Naive thymus-derived CD4-positive, alpha-beta T cell (primary cell): ENCODE measurements at regions not wholly inside any gene's neighbourhood (a gene's known extent, or its start where the extent isn't known, plus 50 kb on each side); places are given as distances from the start of the nearest gene placed in this dataset.

Experiments
- ATAC-seq: fragments of 150-1000 bp; cut with Tn5 transposase; 2 replicates; pipeline ENCODE4 v1.10.0; 2021; ENCODE audit warnings: mild to moderate bottlenecking, moderate library complexity
- CTCF ChIA-PET: fragments of 350-600 bp; sonication (Branson Sonifier 250); formaldehyde crosslinking; loops from one replicate; lab custom pipeline; 2021; ENCODE audit warnings: antibody characterized with exemption; lab: Charles Lee
- POLR2A ChIA-PET: fragments of 350-600 bp; sonication (Branson Sonifier 250); formaldehyde crosslinking; loops from one replicate; lab custom pipeline; 2021; ENCODE audit warnings: antibody characterized with exemption, inconsistent platforms; lab: Charles Lee
- DNase-seq, 9 donors: peaks; one replicate each; pipeline versions ENCODE4 v3.0.0 to v3.0.0-alpha.2; 2020 to 2022; ENCODE audit warnings: mixed read lengths in 1 of 9
- H3K27ac ChIP-seq: one replicate; pipeline ENCODE4 v1.7.0; 2013; ENCODE audit warnings: mild to moderate bottlenecking, low read depth, low read length, moderate library complexity
- H3K27me3 ChIP-seq, 2 donors: one replicate each; pipeline ENCODE4 v1.7.0; 2013; ENCODE audit warnings: low read length in 2 of 2, mild to moderate bottlenecking in 2 of 2, moderate library complexity in 2 of 2; ENCODE audit not compliant: control insufficient read depth in 2 of 2, insufficient read depth in 2 of 2
- H3K36me3 ChIP-seq, 3 experiments: 1 replicate in 2 of 3; 2 replicates in 1 of 3; pipeline ENCODE4 v1.7.0; 2013; ENCODE audit warnings: low read length in 3 of 3, mild to moderate bottlenecking in 3 of 3, moderate library complexity in 1 of 3; ENCODE audit not compliant: insufficient read depth in 3 of 3, control insufficient read depth in 2 of 3
- H3K4me1 ChIP-seq, 2 donors: one replicate each; pipeline ENCODE4 v1.7.0; 2013; ENCODE audit warnings: low read length in 2 of 2, mild to moderate bottlenecking in 2 of 2, moderate library complexity in 1 of 2; ENCODE audit not compliant: control insufficient read depth in 2 of 2, insufficient read depth in 2 of 2
- H3K4me3 ChIP-seq: 2 replicates; pipeline ENCODE4 v1.7.0; 2013; ENCODE audit warnings: mild to moderate bottlenecking, low read length
- H3K9me3 ChIP-seq, 3 experiments: 1 replicate in 2 of 3; 2 replicates in 1 of 3; pipeline ENCODE4 v1.7.0; 2013; ENCODE audit warnings: low read length in 3 of 3; ENCODE audit not compliant: control insufficient read depth in 2 of 3
- H3K27ac Mint-ChIP-seq, 9 donors: one replicate each; pipeline ENCODE4 v1.8.0; 2020 to 2022; ENCODE audit warnings: mixed read lengths in 9 of 9, mild to moderate bottlenecking in 8 of 9, moderate library complexity in 5 of 9, inconsistent platforms in 2 of 9
- H3K27me3 Mint-ChIP-seq, 5 donors: one replicate each; pipeline ENCODE4 v1.8.0; 2021 to 2022; ENCODE audit warnings: mixed read lengths in 5 of 5, mild to moderate bottlenecking in 1 of 5
- H3K36me3 Mint-ChIP-seq, 5 donors: one replicate each; pipeline ENCODE4 v1.8.0; 2020 to 2022; ENCODE audit warnings: mixed read lengths in 5 of 5, mild to moderate bottlenecking in 3 of 5, inconsistent platforms in 1 of 5
- H3K4me1 Mint-ChIP-seq, 7 donors: one replicate each; pipeline ENCODE4 v1.8.0; 2020 to 2022; ENCODE audit warnings: mixed read lengths in 7 of 7, mild to moderate bottlenecking in 3 of 7, inconsistent platforms in 1 of 7
- H3K4me3 Mint-ChIP-seq, 10 donors: one replicate each; pipeline ENCODE4 v1.8.0; 2020 to 2022; ENCODE audit warnings: mild to moderate bottlenecking in 10 of 10, mixed read lengths in 10 of 10, moderate library complexity in 6 of 10, inconsistent platforms in 2 of 10
- H3K9me3 Mint-ChIP-seq, 11 donors: one replicate each; pipeline ENCODE4 v1.8.0; 2020 to 2022; ENCODE audit warnings: mixed read lengths in 11 of 11, mild to moderate bottlenecking in 4 of 11, inconsistent platforms in 1 of 11, moderate library complexity in 1 of 11
- intact Hi-C, 2 donors: fragments of 100-400 bp; cut with micrococcal nuclease; formaldehyde crosslinking; loops; one replicate each; pipeline ENCODE4 v1.15.1; 2023

- Mint-ChIP-seq H3K9me3 (peaks cover 0 to 7% (median 0%) of the 10 kb centered on the region in 11 donors), H3K36me3 (peaks cover 0 to 5% (median 0%) of the 10 kb centered on the region in 5 donors), H3K27me3 (peaks cover 0 to 10% (median 0%) of the 10 kb centered on the region in 5 donors), H3K27ac (no peak overlapping the region), H3K4me3 (no peak overlapping the region), H3K4me1 (peaks cover 0 to 5% (median 0%) of the 10 kb centered on the region in 7 donors)
- Histone ChIP-seq H3K4me1 (no peaks in the 10 kb centered on the region), H3K27me3 (no peaks in the 10 kb centered on the region), H3K27ac (no peak overlapping the region), H3K4me3 (no peak overlapping the region), H3K36me3 (no peaks in the 10 kb centered on the region), H3K9me3 (no peaks in the 10 kb centered on the region)
- no peak for ATAC-seq
- ChIA-PET POLR2A (no interaction called here), CTCF (no interaction called here)
- DNase-seq, result no peak
- intact Hi-C loops, result no loop called here
Observed at GRCh38 chr2:36302911-36303310, 52.7 kb upstream of the CRIM1 start.

- Mint-ChIP-seq H3K9me3 (peaks cover 0 to 7% (median 0%) of the 10 kb centered on the region in 11 donors), H3K4me1 (peaks cover 0 to 5% (median 1%) of the 10 kb centered on the region in 7 donors), H3K4me3 (no peak overlapping the region), H3K27ac (peak overlapping the region in 1 of 9 donors; percentile 31), H3K36me3 (peaks cover 0 to 5% (median 0%) of the 10 kb centered on the region in 5 donors), H3K27me3 (peaks cover 0 to 10% (median 0%) of the 10 kb centered on the region in 5 donors)
- Histone ChIP-seq H3K4me3 (no peak overlapping the region), H3K27ac (no peak overlapping the region), H3K36me3 (no peaks in the 10 kb centered on the region), H3K4me1 (no peaks in the 10 kb centered on the region), H3K9me3 (no peaks in the 10 kb centered on the region), H3K27me3 (no peaks in the 10 kb centered on the region)
- no peak for DNase-seq
- ChIA-PET POLR2A (no interaction called here), CTCF (no interaction called here)
- intact Hi-C loops, result no loop called here
- no peak for ATAC-seq
Observed at GRCh38 chr2:36301843-36302242, 53.7 kb upstream of the CRIM1 start.

- H3K4me3 ChIP-seq, result no peak overlapping the region
- Mint-ChIP-seq H3K4me1 (peaks cover 0 to 5% (median 1%) of the 10 kb centered on the region in 7 donors), H3K4me3 (no peak overlapping the region), H3K9me3 (peaks cover 0 to 7% (median 0%) of the 10 kb centered on the region in 11 donors), H3K27me3 (peaks cover 0 to 10% (median 0%) of the 10 kb centered on the region in 5 donors), H3K27ac (no peak overlapping the region), H3K36me3 (peaks cover 0 to 6% (median 0%) of the 10 kb centered on the region in 5 donors)
- POLR2A ChIA-PET, result no interaction called here
- H3K27me3 ChIP-seq, result no peaks in the 10 kb centered on the region
- DNase-seq (no peak), ATAC-seq (no peak)
- H3K9me3 ChIP-seq, result no peaks in the 10 kb centered on the region
- peaks cover 0 to 2% of the 10 kb centered on the region in 2 donors for H3K4me1 ChIP-seq
- H3K27ac ChIP-seq, result no peak overlapping the region
- CTCF ChIA-PET, result no interaction called here
- no peaks in the 10 kb centered on the region for H3K36me3 ChIP-seq
- intact Hi-C loops, result no loop called here
Observed at GRCh38 chr2:36300697-36301096, 54.9 kb upstream of the CRIM1 start.

GRCh38 chr2:36296798-36297197 is 58.8 kb upstream of the CRIM1 start:
- Mint-ChIP-seq H3K4me1 (peaks cover 0 to 3% (median 0%) of the 10 kb centered on the region in 7 donors), H3K27ac (no peak overlapping the region), H3K4me3 (no peak overlapping the region), H3K36me3 (peaks cover 0 to 5% (median 0%) of the 10 kb centered on the region in 5 donors), H3K27me3 (peaks cover 0 to 2% (median 0%) of the 10 kb centered on the region in 5 donors), H3K9me3 (peaks cover 0 to 5% (median 0%) of the 10 kb centered on the region in 11 donors)
- DNase-seq (no peak), ATAC-seq (no peak)
- Histone ChIP-seq H3K4me1 (peaks cover 0 to 2% of the 10 kb centered on the region in 2 donors), H3K9me3 (no peaks in the 10 kb centered on the region), H3K27me3 (no peaks in the 10 kb centered on the region), H3K36me3 (no peaks in the 10 kb centered on the region), H3K27ac (no peak overlapping the region), H3K4me3 (no peak overlapping the region)
- CTCF ChIA-PET, result no interaction called here
- intact Hi-C loops, result no loop called here
- POLR2A ChIA-PET, result no interaction called here

- H3K4me3 Mint-ChIP-seq, result no peak overlapping the region
- no peaks in the 10 kb centered on the region for H3K9me3 ChIP-seq
- CTCF ChIA-PET, result no interaction called here
- H3K27ac ChIP-seq, result no peak overlapping the region
- peaks cover 0 to 5% (median 0%) of the 10 kb centered on the region in 11 donors for H3K9me3 Mint-ChIP-seq
- peaks cover 0 to 3% (median 0%) of the 10 kb centered on the region in 7 donors for H3K4me1 Mint-ChIP-seq
- intact Hi-C loops, result no loop called here
- ATAC-seq (no peak), DNase-seq (no peak)
- POLR2A ChIA-PET, result interaction anchor here (0.6 kb wide), 1 partner anchor 57 kb away, joined by 6 read pairs; no protein-coding TSS in a partner anchor
- peaks cover 0 to 2% (median 0%) of the 10 kb centered on the region in 5 donors for H3K27me3 Mint-ChIP-seq
- peaks cover 0 to 2% of the 10 kb centered on the region in 2 donors for H3K4me1 ChIP-seq
- no peaks in the 10 kb centered on the region for H3K27me3 ChIP-seq
- peaks cover 0 to 3% (median 0%) of the 10 kb centered on the region in 5 donors for H3K36me3 Mint-ChIP-seq
- H3K4me3 ChIP-seq, result no peak overlapping the region
- no peak overlapping the region for H3K27ac Mint-ChIP-seq
- no peaks in the 10 kb centered on the region for H3K36me3 ChIP-seq
Observed at GRCh38 chr2:36294316-36294721, 61.3 kb upstream of the CRIM1 start.

GRCh38 chr2:36290306-36290856 is 65.2 kb upstream of the CRIM1 start:
- POLR2A ChIA-PET, result no interaction called here
- Histone ChIP-seq H3K4me1 (no peaks in the 10 kb centered on the region), H3K9me3 (no peaks in the 10 kb centered on the region), H3K27me3 (no peaks in the 10 kb centered on the region), H3K36me3 (no peaks in the 10 kb centered on the region), H3K4me3 (no peak overlapping the region), H3K27ac (no peak overlapping the region)
- H3K27me3 Mint-ChIP-seq, result no peaks in the 10 kb centered on the region
- no peak overlapping the region for H3K27ac Mint-ChIP-seq
- H3K4me1 Mint-ChIP-seq, result peaks cover 0 to 5% (median 0%) of the 10 kb centered on the region in 7 donors
- peaks cover 0 to 4% (median 0%) of the 10 kb centered on the region in 11 donors for H3K9me3 Mint-ChIP-seq
- DNase-seq, result no peak
- intact Hi-C loops, result no loop called here
- no peak for ATAC-seq
- CTCF ChIA-PET, result no interaction called here
- H3K4me3 Mint-ChIP-seq, result no peak overlapping the region
- H3K36me3 Mint-ChIP-seq, result peaks cover 0 to 6% (median 0%) of the 10 kb centered on the region in 5 donors

GRCh38 chr2:36289731-36290130 is 65.8 kb upstream of the CRIM1 start:
- ChIA-PET CTCF (no interaction called here), POLR2A (no interaction called here)
- Histone ChIP-seq H3K4me3 (no peak overlapping the region), H3K36me3 (no peaks in the 10 kb centered on the region), H3K4me1 (no peaks in the 10 kb centered on the region), H3K27me3 (no peaks in the 10 kb centered on the region), H3K27ac (no peak overlapping the region), H3K9me3 (no peaks in the 10 kb centered on the region)
- ATAC-seq (no peak), DNase-seq (no peak)
- no peak overlapping the region for H3K27ac Mint-ChIP-seq
- no peak overlapping the region for H3K4me3 Mint-ChIP-seq
- peaks cover 0 to 6% (median 0%) of the 10 kb centered on the region in 5 donors for H3K36me3 Mint-ChIP-seq
- H3K4me1 Mint-ChIP-seq, result peaks cover 0 to 5% (median 0%) of the 10 kb centered on the region in 7 donors
- intact Hi-C loops, result loop anchor here in 1 of 2 donors (5.0 kb wide), 1 partner anchor 47 kb away; no protein-coding TSS in a partner anchor
- no peaks in the 10 kb centered on the region for H3K27me3 Mint-ChIP-seq
- peaks cover 0 to 5% (median 0%) of the 10 kb centered on the region in 11 donors for H3K9me3 Mint-ChIP-seq
